H1 (cell line): ENCODE measurements at regions not wholly inside any gene's neighbourhood (a gene's known extent, or its start where the extent isn't known, plus 50 kb on each side); places are given as distances from the start of the nearest gene placed in this dataset.
A peak's percentile ranks its signal among the peaks of the same experiment; 100 is the strongest.

Experiments
- CTCF ChIA-PET: fragments of 300-600 bp; sonication (Branson Sonifier 250); formaldehyde crosslinking; loops from one replicate; lab custom pipeline; 2021; ENCODE audit not compliant: partially characterized antibody; lab: Charles Lee
- POLR2A ChIA-PET: fragments of 300-600 bp; sonication (Branson Sonifier 250); formaldehyde crosslinking; loops from one replicate; lab custom pipeline; 2021; ENCODE audit warnings: inconsistent platforms; ENCODE audit not compliant: partially characterized antibody; lab: Charles Lee
- DNase-seq, 2 experiments: peaks; one replicate each; pipeline versions ENCODE4 v3.0.0 to v3.0.0-alpha.2; 2010 to 2022; ENCODE audit warnings: low spot score in 2 of 2, low read depth in 1 of 2, mixed read lengths in 1 of 2
- FAIRE-seq: peaks from 2 replicates; lab custom pipeline; 2011; peaks lifted over from hg19 to GRCh38; lab: Jason Lieb, UNC
- H2AFZ ChIP-seq: 2 replicates; pipeline ENCODE4 v1.8.1; 2012; ENCODE audit warnings: low read length, inconsistent platforms
- H2AK5ac ChIP-seq: 2 replicates; pipeline ENCODE4 v1.6.1; 2013; ENCODE audit warnings: low read depth, low read length
- H2BK120ac ChIP-seq: replicated peaks from 2 replicates; pipeline ENCODE3; 2013; ENCODE audit warnings: low read depth, low read length, inconsistent platforms
- H2BK12ac ChIP-seq: 2 replicates; pipeline ENCODE4 v1.6.1; 2013; ENCODE audit warnings: low read depth, low read length
- H2BK15ac ChIP-seq: 2 replicates; pipeline ENCODE4 v1.6.1; 2013; ENCODE audit warnings: low read length
- H2BK20ac ChIP-seq: 2 replicates; pipeline ENCODE4 v1.6.1; 2013; ENCODE audit warnings: low read length
- H2BK5ac ChIP-seq: 2 replicates; pipeline ENCODE4 v1.6.1; 2013; ENCODE audit warnings: low read depth, low read length
- H3K14ac ChIP-seq: 2 replicates; pipeline ENCODE4 v1.6.1; 2013; ENCODE audit warnings: inconsistent platforms; ENCODE audit not compliant: insufficient read length
- H3K18ac ChIP-seq: 2 replicates; pipeline ENCODE4 v1.6.1; 2013; ENCODE audit warnings: low read length; ENCODE audit errors: extremely low read depth
- H3K23ac ChIP-seq: 2 replicates; pipeline ENCODE4 v1.6.1; 2013; ENCODE audit warnings: inconsistent platforms; ENCODE audit not compliant: insufficient read length
- H3K23me2 ChIP-seq: 2 replicates; pipeline ENCODE4 v1.6.1; 2013; ENCODE audit warnings: low read depth, low read length
- H3K27ac ChIP-seq: 2 replicates; pipeline ENCODE4 v1.6.1; 2011; ENCODE audit warnings: low read depth, low read length, inconsistent platforms
- H3K27me3 ChIP-seq, 4 experiments: replicated peaks in 1 of 4; 1 replicate in 1 of 4; 2 replicates in 3 of 4; pipeline versions ENCODE4 v1.6.1 to v1.8.1; 2011 to 2013; ENCODE audit warnings: low read length in 3 of 4, mild to moderate bottlenecking in 3 of 4, inconsistent platforms in 2 of 4, mixed read lengths in 2 of 4, moderate library complexity in 1 of 4; ENCODE audit not compliant: control insufficient read depth in 3 of 4, insufficient read depth in 3 of 4; ENCODE audit errors: extremely low read depth in 1 of 4
- H3K36me3 ChIP-seq, 4 experiments: 2 replicates each; pipeline versions ENCODE4 v1.6.1 to v1.8.1; 2011 to 2013; ENCODE audit warnings: mild to moderate bottlenecking in 4 of 4, low read length in 3 of 4, moderate library complexity in 2 of 4, control low read depth in 1 of 4, inconsistent platforms in 1 of 4; ENCODE audit not compliant: insufficient read depth in 4 of 4, control insufficient read depth in 2 of 4
- H3K4ac ChIP-seq: replicated peaks from 2 replicates; pipeline ENCODE3; 2013; ENCODE audit warnings: low read length, low read depth, mixed read lengths, inconsistent platforms; ENCODE audit not compliant: insufficient read length
- H3K4me1 ChIP-seq, 4 experiments: replicated peaks in 1 of 4; 1 replicate in 1 of 4; 2 replicates in 3 of 4; pipeline versions ENCODE4 v1.6.1 to v1.8.1; 2011 to 2013; ENCODE audit warnings: low read length in 3 of 4, inconsistent platforms in 2 of 4, mixed read lengths in 1 of 4; ENCODE audit not compliant: insufficient read depth in 4 of 4, control insufficient read depth in 3 of 4
- H3K4me2 ChIP-seq, 2 experiments: 2 replicates each; pipeline versions ENCODE4 v1.6.1 to v1.8.1; 2011 to 2013; ENCODE audit warnings: low read depth in 2 of 2, low read length in 2 of 2, control low read depth in 1 of 2, inconsistent platforms in 1 of 2, mild to moderate bottlenecking in 1 of 2; ENCODE audit not compliant: insufficient read depth in 1 of 2
- H3K4me3 ChIP-seq, 4 experiments: fragments of 200-600, 300-600 bp in 1 of 4; sonication (generic), shearing (Covaris generic), sonication (Bioruptor Twin) in 1 of 4; 2 replicates each; pipeline versions ENCODE4 v1.5.1 to v1.8.1; 2011 to 2016; ENCODE audit warnings: low read length in 4 of 4, low read depth in 3 of 4, control low read depth in 2 of 4, inconsistent platforms in 2 of 4, mild to moderate bottlenecking in 2 of 4, mixed read lengths in 1 of 4, moderate library complexity in 1 of 4; ENCODE audit not compliant: insufficient read depth in 2 of 4; ENCODE audit errors: extremely low read depth in 1 of 4
- H3K56ac ChIP-seq: replicated peaks from 2 replicates; pipeline ENCODE3; 2013; ENCODE audit warnings: low read depth, mild to moderate bottlenecking, mixed read lengths, low read length, inconsistent platforms; ENCODE audit not compliant: insufficient read length
- H3K79me1 ChIP-seq: 2 replicates; pipeline ENCODE4 v1.6.1; 2013; ENCODE audit warnings: low read depth, low read length, control low read depth
- H3K79me2 ChIP-seq, 2 experiments: 2 replicates each; pipeline versions ENCODE4 v1.6.1 to v1.8.1; 2012 to 2013; ENCODE audit warnings: low read length in 2 of 2, mild to moderate bottlenecking in 2 of 2, inconsistent platforms in 1 of 2; ENCODE audit not compliant: insufficient read depth in 2 of 2, control insufficient read depth in 1 of 2
- H3K9ac ChIP-seq, 4 experiments: replicated peaks in 1 of 4; 1 replicate in 1 of 4; 2 replicates in 3 of 4; pipeline versions ENCODE4 v1.6.1 to v1.8.1; 2011 to 2013; ENCODE audit warnings: low read depth in 3 of 4, low read length in 3 of 4, control low read depth in 2 of 4, mild to moderate bottlenecking in 2 of 4, moderate library complexity in 2 of 4, inconsistent platforms in 1 of 4; ENCODE audit errors: extremely low read depth in 1 of 4
- H3K9me3 ChIP-seq, 2 experiments: 2 replicates each; pipeline versions ENCODE4 v1.6.1 to v1.8.1; 2012 to 2013; ENCODE audit warnings: mild to moderate bottlenecking in 2 of 2, moderate library complexity in 2 of 2, control low read depth in 1 of 2, inconsistent platforms in 1 of 2, low read depth in 1 of 2, low read length in 1 of 2, mixed read lengths in 1 of 2; ENCODE audit not compliant: insufficient read depth in 2 of 2
- H4K20me1 ChIP-seq, 2 experiments: replicated peaks in 1 of 2; 2 replicates each; pipeline versions ENCODE3 to v1.8.1; 2011 to 2013; ENCODE audit warnings: inconsistent platforms in 2 of 2, low read length in 2 of 2, mild to moderate bottlenecking in 1 of 2; ENCODE audit not compliant: insufficient read depth in 2 of 2, control insufficient read depth in 1 of 2
- H4K5ac ChIP-seq: 2 replicates; pipeline ENCODE4 v1.6.1; 2013; ENCODE audit warnings: low read length, low read depth, mixed read lengths, inconsistent platforms; ENCODE audit not compliant: insufficient read length
- H4K8ac ChIP-seq: 2 replicates; pipeline ENCODE4 v1.8.0; 2013; ENCODE audit warnings: mild to moderate bottlenecking, moderate library complexity, low read length, inconsistent platforms; ENCODE audit not compliant: insufficient read depth; ENCODE audit errors: extremely low read depth
- H4K91ac ChIP-seq: replicated peaks from 2 replicates; pipeline ENCODE3; 2013; ENCODE audit warnings: low read length, mixed read lengths, inconsistent platforms; ENCODE audit not compliant: insufficient read length
- ASH2L ChIP-seq: fragments of 200-600, 300-600 bp; sonication (generic); IDR thresholded peaks from one replicate; pipeline ENCODE4 v1.7.1; 2017; ENCODE audit warnings: low read length
- E2F6 ChIP-seq: IDR thresholded peaks from 2 replicates; pipeline ENCODE4 v1.6.1; 2012; ENCODE audit warnings: inconsistent platforms
- EGR1 ChIP-seq: IDR thresholded peaks from 2 replicates; pipeline ENCODE4 v1.6.1; 2011; ENCODE audit warnings: low read depth, low read length, borderline replicate concordance
- EP300 ChIP-seq, 2 experiments: IDR thresholded peaks; 1 replicate in 1 of 2; 2 replicates in 1 of 2; pipeline ENCODE4 v1.6.1; 2011 to 2012; ENCODE audit warnings: low read depth in 2 of 2, low read length in 2 of 2, mild to moderate bottlenecking in 2 of 2, borderline replicate concordance in 1 of 2, inconsistent platforms in 1 of 2, moderate library complexity in 1 of 2
- FOSL1 ChIP-seq: IDR thresholded peaks from 2 replicates; pipeline ENCODE4 v1.6.1; 2011; ENCODE audit warnings: mild to moderate bottlenecking, low read depth, low read length, moderate library complexity; ENCODE audit not compliant: insufficient read depth
- HDAC6 ChIP-seq: IDR thresholded peaks from one replicate; pipeline ENCODE4 v1.7.1; 2012; ENCODE audit warnings: low read depth, mild to moderate bottlenecking, inconsistent platforms, low read length, moderate library complexity
- KDM5A ChIP-seq: fragments of 200-600 bp; IDR thresholded peaks from 2 replicates; pipeline ENCODE4 v1.7.1; 2012; ENCODE audit warnings: mild to moderate bottlenecking, low read length, inconsistent platforms, mixed read lengths
- POLR2AphosphoS5 ChIP-seq: IDR thresholded peaks from 2 replicates; pipeline ENCODE4 v1.6.1; 2011; ENCODE audit warnings: low read depth, low read length
- RXRA ChIP-seq: IDR thresholded peaks from 2 replicates; pipeline ENCODE4 v1.6.1; 2011; ENCODE audit warnings: low read depth, mild to moderate bottlenecking, low read length, moderate library complexity; ENCODE audit not compliant: insufficient read depth
- TAF1 ChIP-seq: IDR thresholded peaks from 2 replicates; pipeline ENCODE4 v1.6.1; 2011; ENCODE audit warnings: mild to moderate bottlenecking, low read depth, low read length
- USF2 ChIP-seq: IDR thresholded peaks from 2 replicates; pipeline ENCODE4 v1.6.1; 2011; ENCODE audit warnings: low read length, improper control_type of control experiment
- WGBS, 2 experiments: shearing (Covaris generic) in 1 of 2; methylation state at CpG; one replicate each; pipeline versions ENCODE4 v1.1.6 to v1.1.7; 2013 to 2015; ENCODE audit warnings: low lambda C conversion rate in 2 of 2, mixed read lengths in 2 of 2, inconsistent platforms in 1 of 2, low coverage in 1 of 2, missing lambda C conversion rate in 1 of 2; ENCODE audit not compliant: insufficient replicate concordance in 2 of 2, insufficient coverage in 1 of 2, insufficient read length in 1 of 2; ENCODE audit errors: extremely low coverage in 1 of 2, missing lambda C conversion rate in 1 of 2; 5-methylcytosine and 5-hydroxymethylcytosine counted together

DNA sequence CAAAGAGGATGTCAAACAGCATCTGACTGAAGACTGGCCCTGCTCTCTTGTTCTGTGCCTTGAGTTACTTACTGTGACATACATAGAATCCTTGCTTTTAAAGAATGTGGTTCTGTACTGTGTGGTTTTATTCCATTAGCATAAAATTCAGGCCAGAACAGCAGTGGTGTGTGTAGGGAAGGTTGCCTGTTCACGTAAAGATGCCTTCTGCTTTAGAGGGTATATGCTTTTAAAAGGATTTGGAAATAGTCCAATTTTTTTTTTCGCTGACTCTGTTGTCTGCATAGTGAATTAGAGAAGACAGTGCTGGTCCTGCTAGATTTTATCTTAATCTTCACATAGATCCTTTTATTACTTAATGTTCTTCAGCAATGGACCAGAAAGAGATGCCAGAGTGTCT lies 470.8 kb upstream of the SEMA3A start:
- no peak for FAIRE-seq
- 77% methylated on average over 2 of the region's 2 CpGs; no CpG with 5 or more reads in 1 of the 2 experiments for WGBS, 2 experiments
- Histone ChIP-seq H2AFZ (0 out of 2 replicates have a peak overlapping the region, but pooled peaks have one; percentile 12), H3K27me3 (no peaks in the 10 kb centered on the region), H3K4me1 (no peaks in the 10 kb centered on the region; a peak in 1 of 7 replicates), H3K14ac (no peak overlapping the region), H3K79me1 (no peaks in the 10 kb centered on the region), H3K9me3 (no peaks in the 10 kb centered on the region), H4K8ac (no peak overlapping the region), H3K79me2 (no peaks in the 10 kb centered on the region), H2BK15ac (no peak overlapping the region), H2BK5ac (no peak overlapping the region), H3K9ac (no peak overlapping the region), H3K4me2 (no peak overlapping the region), H4K5ac (no peak overlapping the region), H3K27ac (no peak overlapping the region), H2AK5ac (no peak overlapping the region), H3K4me3 (no peak overlapping the region), H3K56ac (no peak overlapping the region), H3K23me2 (no peaks in the 10 kb centered on the region; the same call in 1 of the 2 replicates), H2BK12ac (no peak overlapping the region), H4K91ac (no peak overlapping the region), H4K20me1 (no peaks in the 10 kb centered on the region), H3K4ac (no peak overlapping the region), H2BK120ac (no peak overlapping the region)
- POLR2A ChIA-PET, result no interaction called here
- CTCF ChIA-PET, result no interaction called here
- TF ChIP-seq TAF1 (no peak), USF2 (no peak), E2F6 (no peak), KDM5A (no peak), RXRA (no peak), POLR2AphosphoS5 (no peak), EP300 (IDR thresholded peaks at IDR 0.05; ENCODE audit: borderline replicate concordance in 1 of 2, low read depth in 2 of 2, low read length in 2 of 2) (no peak), HDAC6 (no peak), EGR1 (no peak), ASH2L (no peak), FOSL1 (no peak)
- TF ChIP-seq, all 59 proteins: peak for 0
- DNase-seq, result no peak
- Histone ChIP-seq H3K23ac (no peak overlapping the region), H3K18ac (no peak overlapping the region), H2BK20ac (no peak overlapping the region), H3K36me3 (no peaks in the 10 kb centered on the region)
